ENCODE measurements at regions not wholly inside any gene's neighbourhood (a gene's known extent, or its start where the extent isn't known, plus 50 kb on each side); places are given as distances from the start of the nearest gene placed in this dataset.
A peak's percentile ranks its signal among the peaks of the same experiment; 100 is the strongest.

DNA sequence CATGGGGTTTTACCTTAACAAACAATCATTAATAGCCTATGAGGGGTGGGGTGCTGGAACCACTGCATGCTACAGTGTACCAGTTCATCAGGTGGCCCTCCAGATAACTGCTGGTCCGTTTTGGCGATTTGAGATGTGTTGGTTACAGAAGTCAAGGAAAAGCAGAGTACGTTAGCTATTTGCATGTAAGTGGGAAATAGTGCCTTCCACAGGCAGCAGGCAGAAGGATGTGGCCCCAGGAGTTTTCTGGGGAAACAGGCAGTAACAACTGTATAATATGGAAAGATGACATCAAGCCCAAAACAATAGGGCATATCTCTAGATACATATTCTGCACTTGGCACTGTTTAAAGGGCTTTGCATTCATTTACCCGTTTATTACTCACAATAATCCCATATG is 245.7 kb downstream of the COL4A1 start:
- TF ChIP-seq, protein P1, sequence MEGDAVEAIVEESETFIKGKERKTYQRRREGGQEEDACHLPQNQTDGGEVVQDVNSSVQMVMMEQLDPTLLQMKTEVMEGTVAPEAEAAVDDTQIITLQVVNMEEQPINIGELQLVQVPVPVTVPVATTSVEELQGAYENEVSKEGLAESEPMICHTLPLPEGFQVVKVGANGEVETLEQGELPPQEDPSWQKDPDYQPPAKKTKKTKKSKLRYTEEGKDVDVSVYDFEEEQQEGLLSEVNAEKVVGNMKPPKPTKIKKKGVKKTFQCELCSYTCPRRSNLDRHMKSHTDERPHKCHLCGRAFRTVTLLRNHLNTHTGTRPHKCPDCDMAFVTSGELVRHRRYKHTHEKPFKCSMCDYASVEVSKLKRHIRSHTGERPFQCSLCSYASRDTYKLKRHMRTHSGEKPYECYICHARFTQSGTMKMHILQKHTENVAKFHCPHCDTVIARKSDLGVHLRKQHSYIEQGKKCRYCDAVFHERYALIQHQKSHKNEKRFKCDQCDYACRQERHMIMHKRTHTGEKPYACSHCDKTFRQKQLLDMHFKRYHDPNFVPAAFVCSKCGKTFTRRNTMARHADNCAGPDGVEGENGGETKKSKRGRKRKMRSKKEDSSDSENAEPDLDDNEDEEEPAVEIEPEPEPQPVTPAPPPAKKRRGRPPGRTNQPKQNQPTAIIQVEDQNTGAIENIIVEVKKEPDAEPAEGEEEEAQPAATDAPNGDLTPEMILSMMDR (IDR thresholded peaks at IDR 0.05; ENCODE audit: low read depth, low read length): no peak
- DNase-seq (ENCODE audit: extremely low read depth, low read depth): no peak

DNA sequence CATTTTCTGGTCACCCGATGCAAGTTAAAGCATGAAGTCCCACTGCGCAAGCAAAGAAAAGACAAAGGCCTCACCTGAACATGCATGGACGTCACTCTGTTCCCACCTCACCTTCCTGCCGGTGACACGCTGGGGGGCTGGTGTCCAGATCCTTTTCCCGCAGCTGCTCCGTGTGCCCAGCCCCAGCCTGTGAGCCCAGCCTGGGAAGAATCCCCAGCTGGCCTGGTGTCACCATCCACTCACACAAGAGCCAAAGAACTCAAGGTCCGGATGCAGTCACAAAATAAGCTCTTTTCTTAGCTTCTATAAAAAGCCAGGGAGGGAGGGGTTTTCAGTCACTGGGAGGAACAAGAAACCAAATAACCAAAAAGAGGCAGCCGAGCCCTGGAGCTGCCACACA is 249.9 kb downstream of the COL4A1 start:
- TF ChIP-seq, protein P1 (IDR thresholded peaks at IDR 0.05; ENCODE audit: low read depth, low read length): no peak
- no peak for DNase-seq (ENCODE audit: extremely low read depth, low read depth)

DNA sequence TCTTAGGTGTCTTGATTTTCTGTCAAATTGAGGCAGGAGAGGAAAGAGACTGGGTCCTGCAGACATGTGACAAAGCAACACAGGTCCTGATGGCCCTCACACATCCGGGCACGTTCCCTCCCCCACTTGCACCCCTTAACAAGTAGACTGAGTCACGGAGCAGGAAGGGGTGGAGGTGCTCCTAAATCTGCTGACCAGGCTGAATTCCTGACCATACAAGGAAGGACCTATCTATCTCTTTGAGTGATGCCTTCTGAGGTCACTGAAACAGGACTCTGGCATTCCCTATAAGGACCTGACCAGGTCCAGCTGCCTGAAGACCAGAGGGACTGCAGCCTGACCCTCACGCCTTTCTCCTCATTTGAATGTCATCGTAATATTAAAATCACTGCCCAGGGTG is 250.3 kb downstream of the COL4A1 start:
- TF ChIP-seq, protein P1 (IDR thresholded peaks at IDR 0.05; ENCODE audit: low read depth, low read length): no peak
- DNase-seq (ENCODE audit: extremely low read depth, low read depth): no peak

DNA sequence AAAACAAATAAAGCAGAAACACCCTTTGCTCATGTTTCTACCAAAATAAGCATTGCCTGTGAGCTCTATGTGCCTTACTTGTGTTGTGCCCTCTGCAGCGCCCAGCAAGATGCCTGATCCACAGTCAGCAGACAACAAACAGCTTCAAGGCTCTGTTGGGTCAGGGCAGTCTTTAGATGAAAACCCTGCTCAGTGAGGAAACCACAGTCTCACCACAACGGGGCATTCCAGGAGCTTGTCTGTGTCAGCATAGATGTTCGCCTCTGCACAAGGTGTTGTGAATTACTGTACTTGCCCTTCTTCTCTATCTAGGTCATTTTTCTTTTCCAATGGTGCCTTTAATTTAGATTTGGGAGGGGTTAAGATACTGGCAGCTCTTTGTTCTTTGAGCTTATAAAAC is 251.9 kb downstream of the COL4A1 start:
- TF ChIP-seq, protein P1 (IDR thresholded peaks at IDR 0.05; ENCODE audit: low read depth, low read length): no peak
- no peak for DNase-seq (ENCODE audit: extremely low read depth, low read depth)

DNA sequence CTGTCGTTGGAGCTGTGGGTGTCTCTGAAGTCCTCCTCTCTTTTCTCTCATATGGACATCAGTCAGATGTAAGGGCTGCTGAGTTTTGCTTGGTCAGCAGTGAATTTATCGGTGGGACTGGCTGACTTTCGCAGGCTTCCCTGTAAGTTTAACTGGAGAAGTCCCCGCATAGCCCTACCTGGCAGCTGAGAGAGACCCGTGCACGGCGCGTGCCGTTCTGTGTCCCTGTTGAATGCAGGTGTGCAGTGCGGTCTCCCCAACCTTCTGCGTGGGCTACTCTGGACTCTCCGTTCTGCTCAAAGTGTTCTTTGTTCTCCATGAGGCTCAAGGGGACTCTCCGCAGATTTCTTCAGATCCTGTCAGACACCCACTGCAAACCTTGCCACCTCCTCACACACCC is 252.9 kb downstream of the COL4A1 start:
- TF ChIP-seq, protein P1 (IDR thresholded peaks at IDR 0.05; ENCODE audit: low read depth, low read length): no peak
- no peak for DNase-seq (ENCODE audit: extremely low read depth, low read depth)

DNA sequence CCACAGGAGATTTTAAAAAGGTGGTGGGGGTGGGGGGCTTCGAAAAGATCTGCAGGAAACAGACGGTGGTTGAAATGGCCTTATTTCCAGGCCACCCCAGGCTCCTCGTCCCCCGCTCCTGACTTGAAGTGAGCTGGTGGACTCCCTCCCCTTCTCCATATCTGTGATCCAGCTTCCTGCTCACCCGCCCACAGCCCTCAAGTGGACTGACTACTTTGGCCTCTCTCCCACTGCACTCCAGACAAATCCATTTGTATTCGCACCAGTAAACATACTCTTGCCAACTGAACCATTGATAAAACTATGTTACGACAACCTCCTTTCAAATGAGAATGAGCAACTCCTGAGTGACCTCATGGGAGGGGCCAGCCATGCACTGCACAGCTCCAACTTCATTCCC is 259.5 kb downstream of the COL4A1 start:
- TF ChIP-seq, protein P1 (IDR thresholded peaks at IDR 0.05; ENCODE audit: low read depth, low read length): no peak
- DNase-seq (ENCODE audit: extremely low read depth, low read depth): peak; percentile 65

DNA sequence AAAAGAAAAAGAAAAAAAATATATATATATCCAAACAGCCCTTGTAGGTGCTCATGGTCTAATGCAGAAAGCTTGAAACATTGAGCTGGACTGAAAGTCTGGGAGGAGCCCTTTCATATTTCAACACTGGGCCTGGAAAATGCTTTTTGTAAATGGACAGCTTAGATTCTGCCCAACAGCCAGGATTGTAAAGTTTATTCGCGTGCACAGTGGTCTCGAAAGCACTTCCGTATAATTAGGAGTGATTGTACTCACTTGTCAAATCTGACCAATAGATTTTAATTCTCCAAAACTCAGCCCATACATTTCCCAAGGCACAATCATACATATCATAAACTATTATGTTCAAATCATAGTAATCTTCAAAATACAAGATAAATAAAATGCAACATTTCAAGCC is 260.1 kb downstream of the COL4A1 start:
- TF ChIP-seq, protein P1 (IDR thresholded peaks at IDR 0.05; ENCODE audit: low read depth, low read length): no peak
- no peak for DNase-seq (ENCODE audit: extremely low read depth, low read depth)
